ENCODE measurements at regions not wholly inside any gene's neighbourhood (a gene's known extent, or its start where the extent isn't known, plus 50 kb on each side); places are given as distances from the start of the nearest gene placed in this dataset.

- TF ChIP-seq TAF1 (IDR thresholded peaks at IDR 0.05; ENCODE audit: borderline replicate concordance, low read depth, low read length) = no peak
- no peak for TF ChIP-seq POLR2AphosphoS5 (IDR thresholded peaks at IDR 0.05; ENCODE audit: low read depth, low read length)
- TF ChIP-seq POLR2A (IDR thresholded peaks at IDR 0.05; ENCODE audit: low read depth, low read length) = no peak
These were observed 176.9 kb downstream of the CRPPA start for GRCh38 chr7:16244469-16244868.

All from GM12892 (cell line).